ENCODE measurements at regions not wholly inside any gene's neighbourhood (a gene's known extent, or its start where the extent isn't known, plus 50 kb on each side); places are given as distances from the start of the nearest gene placed in this dataset.

DNA sequence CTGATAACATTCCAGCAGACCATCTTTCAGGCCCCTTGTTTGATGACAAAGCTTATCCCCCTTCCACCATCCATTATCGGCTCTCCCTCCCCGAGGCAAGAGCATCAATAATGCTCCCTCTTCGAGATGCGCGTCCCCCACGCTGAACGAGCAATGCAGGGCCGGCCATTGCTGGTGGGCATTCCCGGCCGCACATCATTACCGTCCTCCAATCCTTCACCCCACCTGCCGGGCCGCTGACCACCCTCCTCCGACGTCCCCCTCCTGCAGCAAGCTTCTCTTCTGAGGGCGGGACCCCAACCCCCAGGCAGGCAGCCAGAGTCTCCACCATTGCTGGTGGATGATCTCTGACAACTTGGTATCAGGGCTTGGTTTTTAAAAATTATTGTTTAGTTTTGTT lies 208.6 kb downstream of the SMAD2 start:
- BruUV-seq (replicated peaks), result no TSS peak
- DNase-seq (ENCODE audit: low spot score), result no peak
- Histone ChIP-seq H3K4me1 (ENCODE audit: insufficient read depth, low read length, poor library complexity, severe bottlenecking) (no peaks in the 10 kb centered on the region), H3K27ac (ENCODE audit: low read depth, low read length, poor library complexity, severe bottlenecking) (no peak overlapping the region), H2AFZ (ENCODE audit: low read length) (no peak overlapping the region), H3K4me2 (ENCODE audit: low read length) (no peak overlapping the region), H3K4me3 (ENCODE audit: low read depth, low read length, poor library complexity, severe bottlenecking) (no peak overlapping the region), H3K9me3 (ENCODE audit: low read length) (no peaks in the 10 kb centered on the region), H3K9me2 (ENCODE audit: insufficient read depth, low read length) (no peaks in the 10 kb centered on the region), H3K79me2 (ENCODE audit: insufficient read depth, low read depth, low read length) (no peaks in the 10 kb centered on the region), H4K20me1 (ENCODE audit: insufficient read depth, low read length) (no peaks in the 10 kb centered on the region), H3K36me3 (ENCODE audit: insufficient read depth, low read length) (no peaks in the 10 kb centered on the region)
- ChIA-PET POLR2A (no interaction called here), CTCF (ENCODE audit: unreplicated experiment) (no interaction called here)
- TF ChIP-seq, protein P1, sequence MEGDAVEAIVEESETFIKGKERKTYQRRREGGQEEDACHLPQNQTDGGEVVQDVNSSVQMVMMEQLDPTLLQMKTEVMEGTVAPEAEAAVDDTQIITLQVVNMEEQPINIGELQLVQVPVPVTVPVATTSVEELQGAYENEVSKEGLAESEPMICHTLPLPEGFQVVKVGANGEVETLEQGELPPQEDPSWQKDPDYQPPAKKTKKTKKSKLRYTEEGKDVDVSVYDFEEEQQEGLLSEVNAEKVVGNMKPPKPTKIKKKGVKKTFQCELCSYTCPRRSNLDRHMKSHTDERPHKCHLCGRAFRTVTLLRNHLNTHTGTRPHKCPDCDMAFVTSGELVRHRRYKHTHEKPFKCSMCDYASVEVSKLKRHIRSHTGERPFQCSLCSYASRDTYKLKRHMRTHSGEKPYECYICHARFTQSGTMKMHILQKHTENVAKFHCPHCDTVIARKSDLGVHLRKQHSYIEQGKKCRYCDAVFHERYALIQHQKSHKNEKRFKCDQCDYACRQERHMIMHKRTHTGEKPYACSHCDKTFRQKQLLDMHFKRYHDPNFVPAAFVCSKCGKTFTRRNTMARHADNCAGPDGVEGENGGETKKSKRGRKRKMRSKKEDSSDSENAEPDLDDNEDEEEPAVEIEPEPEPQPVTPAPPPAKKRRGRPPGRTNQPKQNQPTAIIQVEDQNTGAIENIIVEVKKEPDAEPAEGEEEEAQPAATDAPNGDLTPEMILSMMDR (conservative IDR thresholded peaks at IDR 0.05; ENCODE audit: low read length), result no peak
- no peak for TF ChIP-seq EZH2phosphoT487 (IDR thresholded peaks at IDR 0.05; ENCODE audit: borderline replicate concordance, low read depth, low read length)
- intact Hi-C loops (cut with micrococcal nuclease; ENCODE audit: unreplicated experiment), result no loop called here

- DNase-seq (ENCODE audit: low spot score), result no peak
- no peak overlapping the region for H3K4me3 ChIP-seq (ENCODE audit: low read depth, low read length, poor library complexity, severe bottlenecking)
- H3K4me1 ChIP-seq (ENCODE audit: insufficient read depth, low read length, poor library complexity, severe bottlenecking), result no peaks in the 10 kb centered on the region
- no peaks in the 10 kb centered on the region for H4K20me1 ChIP-seq (ENCODE audit: insufficient read depth, low read length)
- H3K79me2 ChIP-seq (ENCODE audit: insufficient read depth, low read depth, low read length), result no peaks in the 10 kb centered on the region
- intact Hi-C loops (cut with micrococcal nuclease; ENCODE audit: unreplicated experiment), result no loop called here
- H3K9me2 ChIP-seq (ENCODE audit: insufficient read depth, low read length), result no peaks in the 10 kb centered on the region
- H3K27ac ChIP-seq (ENCODE audit: low read depth, low read length, poor library complexity, severe bottlenecking), result no peak overlapping the region
- CTCF ChIA-PET (ENCODE audit: unreplicated experiment), result no interaction called here
- BruUV-seq (replicated peaks), result no TSS peak
- TF ChIP-seq EZH2phosphoT487 (IDR thresholded peaks at IDR 0.05; ENCODE audit: borderline replicate concordance, low read depth, low read length), result no peak
- TF ChIP-seq, protein P1 (conservative IDR thresholded peaks at IDR 0.05; ENCODE audit: low read length), result no peak
- POLR2A ChIA-PET, result no interaction called here
- H3K36me3 ChIP-seq (ENCODE audit: insufficient read depth, low read length), result no peaks in the 10 kb centered on the region
- H2AFZ ChIP-seq (ENCODE audit: low read length), result no peak overlapping the region
- H3K4me2 ChIP-seq (ENCODE audit: low read length), result no peak overlapping the region
- no peaks in the 10 kb centered on the region for H3K9me3 ChIP-seq (ENCODE audit: low read length)
Observed at GRCh38 chr18:47720741-47721140, 209.7 kb downstream of the SMAD2 start.

- H3K79me2 ChIP-seq (ENCODE audit: insufficient read depth, low read depth, low read length), result no peaks in the 10 kb centered on the region
- H3K9me3 ChIP-seq (ENCODE audit: low read length), result no peaks in the 10 kb centered on the region
- no peak overlapping the region for H2AFZ ChIP-seq (ENCODE audit: low read length)
- CTCF ChIA-PET (ENCODE audit: unreplicated experiment), result no interaction called here
- no peak overlapping the region for H3K27ac ChIP-seq (ENCODE audit: low read depth, low read length, poor library complexity, severe bottlenecking)
- H3K4me2 ChIP-seq (ENCODE audit: low read length), result no peak overlapping the region
- H3K4me1 ChIP-seq (ENCODE audit: insufficient read depth, low read length, poor library complexity, severe bottlenecking), result no peaks in the 10 kb centered on the region
- no TSS peak for BruUV-seq (replicated peaks)
- no peak overlapping the region for H3K4me3 ChIP-seq (ENCODE audit: low read depth, low read length, poor library complexity, severe bottlenecking)
- no peak for TF ChIP-seq EZH2phosphoT487 (IDR thresholded peaks at IDR 0.05; ENCODE audit: borderline replicate concordance, low read depth, low read length)
- TF ChIP-seq, protein P1 (conservative IDR thresholded peaks at IDR 0.05; ENCODE audit: low read length), result no peak
- H4K20me1 ChIP-seq (ENCODE audit: insufficient read depth, low read length), result no peaks in the 10 kb centered on the region
- no peak for DNase-seq (ENCODE audit: low spot score)
- no peaks in the 10 kb centered on the region for H3K36me3 ChIP-seq (ENCODE audit: insufficient read depth, low read length)
- POLR2A ChIA-PET, result no interaction called here
- intact Hi-C loops (cut with micrococcal nuclease; ENCODE audit: unreplicated experiment), result no loop called here
- no peaks in the 10 kb centered on the region for H3K9me2 ChIP-seq (ENCODE audit: insufficient read depth, low read length)
Observed at GRCh38 chr18:47719096-47719780, 211.2 kb downstream of the SMAD2 start.
